ENCODE measurements at regions not wholly inside any gene's neighbourhood (a gene's known extent, or its start where the extent isn't known, plus 50 kb on each side); places are given as distances from the start of the nearest gene placed in this dataset.

DNA sequence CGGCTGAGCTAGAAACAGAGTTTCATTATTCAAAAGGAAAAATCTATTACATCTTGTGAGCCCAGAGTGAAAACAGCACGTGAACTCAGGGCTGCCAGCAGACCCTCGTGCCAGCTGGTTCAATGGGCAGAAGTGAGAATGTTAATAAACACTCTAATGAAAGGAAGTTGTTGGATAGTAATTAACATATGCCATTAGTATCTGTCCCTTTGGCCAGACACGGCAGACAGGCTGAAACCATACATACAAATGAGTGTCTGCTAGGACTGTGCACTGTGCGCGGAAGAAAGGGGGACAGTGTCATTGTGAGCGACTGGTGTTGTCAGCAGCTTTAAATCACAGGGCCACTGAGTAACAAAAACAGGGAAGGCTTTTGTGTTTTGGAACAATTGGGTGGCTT is 121.9 kb upstream of the TSC22D1 start:
- TF ChIP-seq, protein P1, sequence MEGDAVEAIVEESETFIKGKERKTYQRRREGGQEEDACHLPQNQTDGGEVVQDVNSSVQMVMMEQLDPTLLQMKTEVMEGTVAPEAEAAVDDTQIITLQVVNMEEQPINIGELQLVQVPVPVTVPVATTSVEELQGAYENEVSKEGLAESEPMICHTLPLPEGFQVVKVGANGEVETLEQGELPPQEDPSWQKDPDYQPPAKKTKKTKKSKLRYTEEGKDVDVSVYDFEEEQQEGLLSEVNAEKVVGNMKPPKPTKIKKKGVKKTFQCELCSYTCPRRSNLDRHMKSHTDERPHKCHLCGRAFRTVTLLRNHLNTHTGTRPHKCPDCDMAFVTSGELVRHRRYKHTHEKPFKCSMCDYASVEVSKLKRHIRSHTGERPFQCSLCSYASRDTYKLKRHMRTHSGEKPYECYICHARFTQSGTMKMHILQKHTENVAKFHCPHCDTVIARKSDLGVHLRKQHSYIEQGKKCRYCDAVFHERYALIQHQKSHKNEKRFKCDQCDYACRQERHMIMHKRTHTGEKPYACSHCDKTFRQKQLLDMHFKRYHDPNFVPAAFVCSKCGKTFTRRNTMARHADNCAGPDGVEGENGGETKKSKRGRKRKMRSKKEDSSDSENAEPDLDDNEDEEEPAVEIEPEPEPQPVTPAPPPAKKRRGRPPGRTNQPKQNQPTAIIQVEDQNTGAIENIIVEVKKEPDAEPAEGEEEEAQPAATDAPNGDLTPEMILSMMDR (conservative IDR thresholded peaks at IDR 0.05; ENCODE audit: low read depth, low read length): no peak
- H3K4me3 ChIP-seq (ENCODE audit: low read depth, low read length): no peak overlapping the region
- no peak for DNase-seq (ENCODE audit: low read depth)

DNA sequence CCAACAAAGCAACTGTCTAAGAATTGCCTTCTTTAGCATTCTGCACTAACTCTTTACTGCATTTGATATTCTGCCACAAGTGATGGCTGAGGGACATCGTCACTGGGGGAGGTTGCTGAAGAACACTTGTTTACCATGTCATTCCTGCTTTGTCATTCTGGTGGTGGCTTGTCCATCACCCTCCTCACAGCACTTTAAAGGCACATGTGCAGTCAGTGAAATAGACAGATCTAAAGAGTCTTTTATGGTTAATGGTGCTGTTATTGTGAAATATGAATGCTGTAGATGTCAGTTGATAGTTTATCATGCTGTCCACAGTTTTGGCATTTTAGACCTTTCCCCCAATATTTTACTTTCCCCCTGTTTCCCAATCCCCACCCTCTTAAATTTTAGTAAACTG is 120.9 kb upstream of the TSC22D1 start:
- H3K4me3 ChIP-seq (ENCODE audit: low read depth, low read length): no peak overlapping the region
- TF ChIP-seq, protein P1 (conservative IDR thresholded peaks at IDR 0.05; ENCODE audit: low read depth, low read length): no peak
- no peak for DNase-seq (ENCODE audit: low read depth)

- DNase-seq (ENCODE audit: low read depth): no peak
- TF ChIP-seq, protein P1 (conservative IDR thresholded peaks at IDR 0.05; ENCODE audit: low read depth, low read length): no peak
- H3K4me3 ChIP-seq (ENCODE audit: low read depth, low read length): no peak overlapping the region
These were observed 119.4 kb upstream of the TSC22D1 start for GRCh38 chr13:44695520-44695919.

- H3K4me3 ChIP-seq (ENCODE audit: low read depth, low read length): no peak overlapping the region
- no peak for DNase-seq (ENCODE audit: low read depth)
- TF ChIP-seq, protein P1 (conservative IDR thresholded peaks at IDR 0.05; ENCODE audit: low read depth, low read length): no peak
These were observed 118.7 kb upstream of the TSC22D1 start for GRCh38 chr13:44694842-44695241.

- no peak for DNase-seq (ENCODE audit: low read depth)
- TF ChIP-seq, protein P1 (conservative IDR thresholded peaks at IDR 0.05; ENCODE audit: low read depth, low read length): no peak
- H3K4me3 ChIP-seq (ENCODE audit: low read depth, low read length): no peak overlapping the region
These were observed 118.2 kb upstream of the TSC22D1 start for GRCh38 chr13:44694291-44694690.

DNA sequence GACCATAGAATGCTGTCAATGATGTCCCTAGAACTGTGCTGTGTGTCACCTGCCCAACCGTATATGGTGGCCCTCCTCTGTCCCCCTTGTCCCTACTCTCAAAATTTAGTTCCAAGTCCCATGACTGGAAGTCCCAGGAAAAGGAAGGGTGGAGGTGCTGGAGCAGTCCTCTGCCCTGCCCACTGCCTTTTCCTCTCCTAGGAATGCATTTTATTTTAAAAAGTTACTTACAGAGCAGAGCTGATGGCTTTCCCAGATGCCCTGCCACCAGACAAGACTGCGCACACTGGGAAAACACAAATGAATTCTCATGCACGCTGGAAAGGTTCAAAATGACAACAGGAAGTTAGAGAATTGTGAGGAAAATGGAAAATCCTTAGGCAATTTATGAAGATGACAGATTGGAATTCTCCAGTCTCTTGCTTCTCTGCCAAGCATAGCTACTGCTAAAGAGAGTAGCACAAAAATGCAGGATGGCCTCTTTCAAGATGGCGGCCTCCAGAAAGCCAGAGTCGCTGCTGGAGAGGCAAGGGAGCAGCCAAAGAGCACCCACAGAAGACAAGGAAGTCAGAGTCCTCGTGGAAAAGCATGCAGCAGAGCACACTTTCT is 117.1 kb upstream of the TSC22D1 start:
- TF ChIP-seq, protein P1 (conservative IDR thresholded peaks at IDR 0.05; ENCODE audit: low read depth, low read length): no peak

GRCh38 chr13:44692173-44692713 is 116.1 kb upstream of the TSC22D1 start:
- no peak for DNase-seq (ENCODE audit: low read depth)
- TF ChIP-seq, protein P1 (conservative IDR thresholded peaks at IDR 0.05; ENCODE audit: low read depth, low read length): peak; percentile 13

More for the DNA sequence above, 117.1 kb upstream of the TSC22D1 start:
- H3K4me3 ChIP-seq (ENCODE audit: low read depth, low read length): no peak overlapping the region
- DNase-seq (ENCODE audit: low read depth): no peak

More at GRCh38 chr13:44692173-44692713, 116.1 kb upstream of the TSC22D1 start:
- no peak overlapping the region for H3K4me3 ChIP-seq (ENCODE audit: low read depth, low read length)
